C4-2B (cell line): ENCODE measurements at regions not wholly inside any gene's neighbourhood (a gene's known extent, or its start where the extent isn't known, plus 50 kb on each side); places are given as distances from the start of the nearest gene placed in this dataset.

Source experiments
- ZFX ChIP-seq: fragments of 450-650 bp; IDR thresholded peaks from 2 replicates; pipeline ENCODE4 v1.6.1; 2017
- TF ChIP-seq, protein P1 (sequence below): fragments of 450-650 bp; conservative IDR thresholded peaks from 2 replicates; pipeline ENCODE4 v1.5.1; 2017; ENCODE audit warnings: mild to moderate bottlenecking

DNA sequence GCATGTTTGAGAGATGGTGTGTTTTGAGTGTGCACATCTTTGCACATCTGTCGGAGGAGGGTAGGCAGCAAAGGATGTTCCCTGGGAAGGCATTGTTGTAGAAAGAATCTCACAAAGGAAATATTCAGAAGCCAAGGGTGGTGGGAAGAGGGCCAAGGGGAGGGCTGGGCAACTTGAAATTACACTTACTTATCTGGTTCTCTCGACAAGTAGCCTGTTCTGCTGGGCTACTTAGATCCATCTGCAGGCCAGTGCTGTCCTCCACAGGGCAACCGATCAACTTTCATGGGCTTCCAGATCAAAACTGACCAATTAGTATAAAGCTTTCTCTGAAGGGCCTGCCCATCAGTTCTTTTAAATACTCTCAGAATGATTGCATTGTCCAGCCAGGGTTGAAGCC, 495.2 kb downstream of the GADD45G start:
- TF ChIP-seq, protein P1, sequence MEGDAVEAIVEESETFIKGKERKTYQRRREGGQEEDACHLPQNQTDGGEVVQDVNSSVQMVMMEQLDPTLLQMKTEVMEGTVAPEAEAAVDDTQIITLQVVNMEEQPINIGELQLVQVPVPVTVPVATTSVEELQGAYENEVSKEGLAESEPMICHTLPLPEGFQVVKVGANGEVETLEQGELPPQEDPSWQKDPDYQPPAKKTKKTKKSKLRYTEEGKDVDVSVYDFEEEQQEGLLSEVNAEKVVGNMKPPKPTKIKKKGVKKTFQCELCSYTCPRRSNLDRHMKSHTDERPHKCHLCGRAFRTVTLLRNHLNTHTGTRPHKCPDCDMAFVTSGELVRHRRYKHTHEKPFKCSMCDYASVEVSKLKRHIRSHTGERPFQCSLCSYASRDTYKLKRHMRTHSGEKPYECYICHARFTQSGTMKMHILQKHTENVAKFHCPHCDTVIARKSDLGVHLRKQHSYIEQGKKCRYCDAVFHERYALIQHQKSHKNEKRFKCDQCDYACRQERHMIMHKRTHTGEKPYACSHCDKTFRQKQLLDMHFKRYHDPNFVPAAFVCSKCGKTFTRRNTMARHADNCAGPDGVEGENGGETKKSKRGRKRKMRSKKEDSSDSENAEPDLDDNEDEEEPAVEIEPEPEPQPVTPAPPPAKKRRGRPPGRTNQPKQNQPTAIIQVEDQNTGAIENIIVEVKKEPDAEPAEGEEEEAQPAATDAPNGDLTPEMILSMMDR = no peak
- TF ChIP-seq ZFX = no peak
